ENCODE measurements at regions not wholly inside any gene's neighbourhood (a gene's known extent, or its start where the extent isn't known, plus 50 kb on each side); places are given as distances from the start of the nearest gene placed in this dataset.
"Not testable (repeated sequence)": the region's sequence is repeated elsewhere in the genome, so short reads cannot be mapped to it uniquely, and the experiment has no call there.

DNA sequence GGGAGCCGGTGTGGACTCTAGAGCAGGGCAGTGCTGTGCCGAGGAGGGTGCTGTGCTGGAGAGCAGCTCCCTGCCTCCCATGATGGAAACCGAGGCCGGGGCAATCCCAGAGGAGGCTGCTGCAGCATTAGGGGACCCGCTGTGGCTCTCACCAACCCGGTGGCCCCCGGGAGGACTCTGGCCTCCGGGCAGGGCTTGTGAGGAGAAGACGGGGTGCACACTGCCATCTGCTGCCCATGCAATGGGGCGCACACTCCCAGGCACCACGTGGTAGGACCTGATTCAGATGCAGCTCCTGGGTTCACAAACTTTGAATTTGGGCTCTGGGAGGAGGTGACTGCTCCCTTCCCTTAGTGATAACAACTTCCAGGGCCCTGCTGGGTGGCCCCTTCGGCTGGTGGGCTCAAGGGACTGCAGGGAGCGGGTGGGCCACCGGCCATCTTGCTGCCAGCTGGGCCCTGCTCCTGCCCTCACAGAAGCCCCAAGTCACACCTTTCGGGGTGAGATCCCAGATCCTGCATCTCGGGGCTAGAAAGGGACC lies 93.8 kb upstream of the FGF3 start:
- DNase-seq (ENCODE audit: low spot score) (peak; percentile 39), ATAC-seq (no peak)
- no peaks in the 10 kb centered on the region for H3K36me3 Mint-ChIP-seq
- H3K27ac Mint-ChIP-seq: no peak overlapping the region
- H3K27me3 Mint-ChIP-seq: peaks cover 0 to 6% of the 10 kb centered on the region in 2 donors
- H3K4me1 Mint-ChIP-seq (ENCODE audit: low read depth in 2 of 2): peaks cover 0 to 2% of the 10 kb centered on the region in 2 donors
- no peak overlapping the region for H3K4me3 Mint-ChIP-seq
- no peaks in the 10 kb centered on the region for H3K9me3 Mint-ChIP-seq

DNA sequence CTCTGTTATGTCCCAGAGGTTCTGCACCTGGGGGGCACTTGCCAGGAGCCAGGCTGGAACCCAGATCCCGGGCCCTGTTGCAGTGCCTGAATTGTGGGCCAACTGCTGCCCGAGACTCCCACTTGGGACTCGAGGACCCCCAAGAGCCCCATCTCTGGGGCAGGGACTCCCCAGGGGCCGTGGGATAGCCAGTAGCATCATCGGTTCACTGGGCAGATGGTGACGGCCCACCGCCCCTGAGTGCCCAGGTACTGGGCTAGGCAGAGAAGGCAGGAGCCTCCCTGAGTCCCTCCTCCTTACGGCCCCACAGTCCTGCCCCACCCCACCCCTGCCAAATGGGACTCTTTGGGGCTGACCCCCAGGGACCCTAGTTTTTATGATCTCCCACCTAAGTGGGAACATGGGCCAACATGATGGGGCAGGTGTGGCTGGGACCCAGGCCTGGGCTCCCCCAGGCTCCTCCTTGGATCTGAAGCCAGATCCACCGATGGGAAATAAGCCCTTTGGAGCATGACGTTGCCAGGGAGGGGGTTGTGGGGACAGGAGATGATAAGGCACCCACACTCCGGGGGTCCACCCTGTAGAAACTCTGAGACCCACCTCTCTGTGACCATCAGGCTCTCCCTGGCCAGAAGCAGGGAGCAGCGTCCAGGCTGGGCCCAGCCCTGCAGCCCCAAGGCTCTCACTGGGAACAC lies 94.5 kb upstream of the FGF3 start:
- H3K27ac Mint-ChIP-seq: no peak overlapping the region
- ATAC-seq: no peak
- no peak overlapping the region for H3K4me3 Mint-ChIP-seq

DNA sequence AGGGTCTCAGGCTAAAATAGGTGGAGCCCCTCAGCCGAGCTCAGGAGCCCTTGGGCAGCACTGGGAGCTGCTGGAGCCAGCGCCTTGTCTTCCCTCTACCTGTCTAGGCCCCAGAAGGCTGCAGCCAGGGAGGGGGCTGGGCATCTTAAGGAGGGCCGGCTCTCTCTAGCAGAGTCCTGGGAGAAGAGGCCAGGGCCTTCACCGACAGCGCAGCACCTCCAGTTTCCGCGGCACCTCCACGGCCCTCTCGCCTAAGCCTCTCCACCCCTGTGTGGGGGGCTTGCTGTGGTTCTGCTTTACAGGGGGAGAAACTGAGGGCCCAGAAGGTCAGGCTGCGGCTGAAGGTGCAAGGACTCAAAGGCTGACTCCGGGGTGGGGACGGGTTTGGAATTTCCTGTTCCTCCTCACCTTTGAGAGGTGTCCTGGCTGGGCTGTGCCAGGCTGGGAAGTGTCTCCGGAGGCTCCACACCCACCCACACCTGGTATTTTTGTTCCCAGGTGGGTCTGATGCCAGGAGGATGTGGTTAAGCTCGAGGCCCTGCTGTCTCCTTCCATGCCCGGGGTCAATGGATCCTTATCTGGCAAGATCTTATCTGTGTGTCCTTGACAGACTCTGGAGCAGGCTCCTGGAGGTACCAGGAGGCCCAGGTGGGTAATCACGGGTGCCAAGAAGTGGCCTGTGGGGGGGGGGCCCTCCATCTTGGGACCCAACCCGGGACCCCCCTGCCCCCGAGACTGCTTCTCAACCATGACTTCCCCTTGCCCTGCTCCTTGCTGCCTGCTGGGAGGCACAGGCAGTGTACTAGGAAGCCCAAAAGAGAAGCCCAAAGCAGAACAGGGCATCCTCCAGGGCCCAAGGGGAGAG lies 95.3 kb upstream of the FGF3 start:
- peaks cover 0 to 5% of the 10 kb centered on the region in 2 donors for H3K4me1 Mint-ChIP-seq (ENCODE audit: low read depth in 2 of 2)
- DNase-seq (ENCODE audit: low spot score): peak; percentile 60
- no peak for ATAC-seq

More for the DNA sequence above, 94.5 kb upstream of the FGF3 start:
- DNase-seq (ENCODE audit: low spot score): no peak
- no peaks in the 10 kb centered on the region for H3K36me3 Mint-ChIP-seq
- H3K4me1 Mint-ChIP-seq (ENCODE audit: low read depth in 2 of 2): peaks cover 0 to 2% of the 10 kb centered on the region in 2 donors
- peaks cover 0 to 6% of the 10 kb centered on the region in 2 donors for H3K27me3 Mint-ChIP-seq
- H3K9me3 Mint-ChIP-seq: no peaks in the 10 kb centered on the region

DNA sequence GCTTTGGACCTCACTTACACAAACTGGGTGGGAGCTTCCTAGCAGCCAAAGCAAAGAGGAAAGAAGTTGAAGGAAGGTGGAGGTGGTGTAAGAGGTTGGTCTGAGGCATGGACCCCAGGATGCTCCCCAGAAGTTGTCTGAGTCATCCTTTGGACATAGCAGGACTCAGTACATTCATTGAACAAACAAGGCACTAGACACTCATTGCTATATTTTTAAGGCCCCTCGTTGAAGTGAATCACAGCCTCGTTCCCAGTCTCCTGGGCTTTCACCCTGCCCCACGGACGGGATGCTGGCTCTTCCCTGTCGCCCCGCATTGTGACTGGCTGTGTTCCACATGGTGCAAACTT lies 95.9 kb upstream of the FGF3 start:
- Mint-ChIP-seq H3K27me3 (peaks cover 0 to 10% of the 10 kb centered on the region in 2 donors), H3K36me3 (no peaks in the 10 kb centered on the region)

More for the DNA sequence above, 95.3 kb upstream of the FGF3 start:
- Mint-ChIP-seq H3K27ac (no peak overlapping the region), H3K27me3 (peaks cover 0 to 9% of the 10 kb centered on the region in 2 donors), H3K9me3 (no peaks in the 10 kb centered on the region), H3K4me3 (no peak overlapping the region), H3K36me3 (no peaks in the 10 kb centered on the region)

GRCh38 chr11:69915501-69916250 lies 96.5 kb upstream of the FGF3 start:
- H3K27me3 Mint-ChIP-seq: peaks cover 0 to 10% of the 10 kb centered on the region in 2 donors
- H3K4me3 Mint-ChIP-seq: no peak overlapping the region
- no peak overlapping the region for H3K27ac Mint-ChIP-seq
- H3K4me1 Mint-ChIP-seq (ENCODE audit: low read depth in 2 of 2): peaks cover 0 to 7% of the 10 kb centered on the region in 2 donors
- peak; percentile 61 for DNase-seq (ENCODE audit: low spot score)
- no peak for ATAC-seq
- H3K36me3 Mint-ChIP-seq: no peaks in the 10 kb centered on the region
- H3K9me3 Mint-ChIP-seq: no peaks in the 10 kb centered on the region

More for the DNA sequence above, 95.9 kb upstream of the FGF3 start:
- H3K9me3 Mint-ChIP-seq: no peaks in the 10 kb centered on the region
- no peak overlapping the region for H3K27ac Mint-ChIP-seq
- DNase-seq (ENCODE audit: low spot score): peak; percentile 8
- ATAC-seq: no peak
- peaks cover 0 to 7% of the 10 kb centered on the region in 2 donors for H3K4me1 Mint-ChIP-seq (ENCODE audit: low read depth in 2 of 2)
- H3K4me3 Mint-ChIP-seq: no peak overlapping the region

GRCh38 chr11:69916251-69916649 lies 97.0 kb upstream of the FGF3 start:
- not testable (repeated sequence) for H3K27ac Mint-ChIP-seq; H3K4me1 Mint-ChIP-seq (ENCODE audit: low read depth in 2 of 2); H3K36me3 Mint-ChIP-seq; ATAC-seq; H3K4me3 Mint-ChIP-seq; H3K9me3 Mint-ChIP-seq
- DNase-seq (ENCODE audit: low spot score): peak; percentile 23
- H3K27me3 Mint-ChIP-seq: peaks cover 0 to 10% of the 10 kb centered on the region in 2 donors

- ATAC-seq (no peak), DNase-seq (ENCODE audit: low spot score) (peak; percentile 12)
- no peaks in the 10 kb centered on the region for H3K9me3 Mint-ChIP-seq
- H3K27ac Mint-ChIP-seq: no peak overlapping the region
- no peak overlapping the region for H3K4me3 Mint-ChIP-seq
- H3K27me3 Mint-ChIP-seq: peaks cover 0 to 8% of the 10 kb centered on the region in 2 donors
- H3K4me1 Mint-ChIP-seq (ENCODE audit: low read depth in 2 of 2): peaks cover 0 to 7% of the 10 kb centered on the region in 2 donors
- no peaks in the 10 kb centered on the region for H3K36me3 Mint-ChIP-seq
These were observed 97.7 kb upstream of the FGF3 start for GRCh38 chr11:69916806-69917387.

DNA sequence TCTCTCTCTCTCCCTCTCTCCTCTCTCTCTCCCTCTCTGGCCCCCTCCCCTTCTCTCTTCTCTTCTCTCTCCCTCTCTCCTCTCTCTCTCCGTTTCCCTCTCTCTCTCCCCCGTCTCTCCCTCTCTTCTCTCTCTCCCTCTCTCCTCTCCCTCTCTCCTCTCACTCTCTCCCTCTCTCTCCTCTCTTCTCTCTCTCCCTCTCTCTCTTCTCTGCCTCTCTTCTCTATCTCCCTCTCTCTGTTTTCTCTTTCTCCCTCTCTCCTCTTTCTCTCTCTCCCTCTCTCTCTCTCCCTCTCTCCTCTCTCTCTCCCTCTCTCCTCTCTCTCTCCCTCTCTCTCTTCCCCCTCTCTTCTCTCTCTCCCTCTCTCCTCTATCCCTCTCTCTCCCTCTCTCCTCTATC lies 98.3 kb upstream of the FGF3 start:
- Mint-ChIP-seq H3K4me3 (no peak overlapping the region), H3K27ac (no peak overlapping the region), H3K9me3 (no peaks in the 10 kb centered on the region), H3K27me3 (peaks cover 0 to 8% of the 10 kb centered on the region in 2 donors), H3K36me3 (no peaks in the 10 kb centered on the region), H3K4me1 (ENCODE audit: low read depth in 2 of 2) (peaks cover 0 to 7% of the 10 kb centered on the region in 2 donors)
- no peak for ATAC-seq
- no peak for DNase-seq (ENCODE audit: low spot score)

GRCh38 chr11:69918231-69918937 lies 99.2 kb upstream of the FGF3 start:
- Mint-ChIP-seq H3K9me3 (no peaks in the 10 kb centered on the region), H3K27me3 (peaks cover 0 to 12% of the 10 kb centered on the region in 2 donors), H3K4me1 (ENCODE audit: low read depth in 2 of 2) (peaks cover 0 to 7% of the 10 kb centered on the region in 2 donors), H3K27ac (no peak overlapping the region), H3K4me3 (no peak overlapping the region), H3K36me3 (no peaks in the 10 kb centered on the region)
- DNase-seq (ENCODE audit: low spot score): peak; percentile 46
- ATAC-seq: no peak

DNA sequence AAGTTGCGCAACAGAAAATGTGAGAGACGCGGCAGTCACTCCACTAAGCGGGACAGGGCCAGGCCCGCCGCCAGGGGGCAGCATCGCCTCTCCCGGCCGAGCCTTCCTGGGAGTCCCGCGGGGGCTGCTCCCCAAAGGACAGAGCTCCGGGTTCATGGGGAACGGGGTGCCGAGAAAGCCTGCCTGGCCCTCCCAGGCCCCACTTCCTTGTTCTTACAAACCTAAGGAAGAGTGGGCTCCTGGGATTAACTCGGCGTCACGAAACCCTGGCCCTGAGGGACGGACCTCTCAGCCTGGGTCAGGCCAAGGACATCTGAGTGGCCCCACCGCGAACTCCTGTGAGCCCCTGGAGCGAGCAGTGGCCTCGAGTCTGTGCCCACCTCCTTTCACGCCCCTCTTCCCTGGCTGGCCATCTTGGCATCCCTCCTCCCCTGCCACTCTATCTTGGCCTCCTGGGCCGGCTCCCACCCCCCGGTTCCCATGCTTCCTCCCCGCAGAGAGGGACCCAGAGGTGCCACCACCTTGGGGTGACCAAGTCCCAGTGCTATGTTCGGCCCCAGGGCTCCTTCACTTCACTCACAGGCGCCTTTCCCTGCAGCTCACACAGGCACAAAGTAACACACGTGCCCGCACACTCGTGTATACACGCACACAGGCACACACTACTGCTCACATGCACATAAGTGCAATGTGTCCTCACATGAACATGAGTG lies 99.9 kb upstream of the FGF3 start:
- H3K36me3 Mint-ChIP-seq: no peaks in the 10 kb centered on the region
- peaks cover 0 to 7% of the 10 kb centered on the region in 2 donors for H3K4me1 Mint-ChIP-seq (ENCODE audit: low read depth in 2 of 2)
- H3K27me3 Mint-ChIP-seq: peaks cover 2 to 17% of the 10 kb centered on the region in 2 donors
- H3K4me3 Mint-ChIP-seq: no peak overlapping the region
- peak; percentile 79 for DNase-seq (ENCODE audit: low spot score)
- H3K9me3 Mint-ChIP-seq: no peaks in the 10 kb centered on the region
- no peak overlapping the region for H3K27ac Mint-ChIP-seq
- peak; percentile 53 to 61 for ATAC-seq

DNA sequence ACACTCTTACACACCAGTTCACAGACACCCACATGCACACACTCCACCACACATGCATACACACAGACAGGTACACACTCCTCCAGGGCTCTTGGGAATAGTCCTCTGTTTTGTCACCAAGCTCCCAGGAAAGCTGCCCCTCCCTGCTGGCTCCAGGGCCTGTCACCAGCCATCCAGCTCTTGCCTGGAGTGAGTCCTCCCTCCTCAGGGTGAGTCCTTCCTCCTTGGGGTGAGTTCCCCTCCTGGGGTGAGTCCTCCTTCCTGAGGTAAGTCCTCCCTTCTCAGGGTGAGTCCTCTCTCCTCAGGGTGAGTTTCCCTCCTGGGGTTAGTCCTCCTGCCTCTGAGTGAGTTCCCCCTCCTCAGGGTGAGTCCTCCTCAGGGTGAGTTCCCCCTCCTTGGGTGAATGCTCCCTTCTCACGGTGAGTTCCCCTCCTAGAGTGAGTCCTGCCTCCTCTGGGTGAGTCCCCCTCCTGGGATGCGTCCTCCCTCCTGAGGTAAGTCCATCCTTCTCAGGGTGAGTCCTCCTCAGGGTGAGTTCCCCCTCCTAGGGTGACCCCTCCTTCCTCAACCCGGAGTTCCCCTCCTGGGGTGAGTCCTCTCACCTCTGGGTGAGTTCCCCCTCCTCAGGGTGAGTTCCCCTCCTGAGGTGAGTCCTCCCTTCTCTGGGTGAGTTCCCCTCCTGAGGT lies 100.6 kb upstream of the FGF3 start:
- no peak for ATAC-seq

More for the DNA sequence above, 100.6 kb upstream of the FGF3 start:
- H3K36me3 Mint-ChIP-seq: no peaks in the 10 kb centered on the region
- no peaks in the 10 kb centered on the region for H3K9me3 Mint-ChIP-seq
- peaks cover 9 to 23% of the 10 kb centered on the region in 2 donors for H3K27me3 Mint-ChIP-seq
- H3K4me1 Mint-ChIP-seq (ENCODE audit: low read depth in 2 of 2): peaks cover 0 to 7% of the 10 kb centered on the region in 2 donors
- H3K27ac Mint-ChIP-seq: no peak overlapping the region
- no peak overlapping the region for H3K4me3 Mint-ChIP-seq
- DNase-seq (ENCODE audit: low spot score): no peak
